GM12878 (cell line): ENCODE measurements at regions not wholly inside any gene's neighbourhood (a gene's known extent, or its start where the extent isn't known, plus 50 kb on each side); places are given as distances from the start of the nearest gene placed in this dataset.

Source experiments
- BHLHE40 ChIP-seq, 2 experiments: fragments of 450-650 bp in 1 of 2; IDR thresholded peaks; 2 replicates each; pipeline ENCODE4 v1.6.1; 2011 to 2017; ENCODE audit warnings: low read depth in 2 of 2, borderline replicate concordance in 1 of 2, improper control_type of control experiment in 1 of 2, low read length in 1 of 2, mild to moderate bottlenecking in 1 of 2
- EZH2 ChIP-seq: IDR thresholded peaks from 2 replicates; pipeline ENCODE4 v1.6.1; 2012; ENCODE audit warnings: low read depth, mild to moderate bottlenecking, control low read depth, inconsistent platforms, low read length, borderline replicate concordance; ENCODE audit not compliant: control insufficient read depth
- MAX ChIP-seq: IDR thresholded peaks from 2 replicates; pipeline ENCODE4 v1.6.1; 2012; ENCODE audit warnings: low read depth, low read length, improper control_type of control experiment
- TAF1 ChIP-seq: IDR thresholded peaks from 2 replicates; pipeline ENCODE4 v1.6.1; 2011; ENCODE audit warnings: mild to moderate bottlenecking, low read depth, low read length, borderline replicate concordance
- TF ChIP-seq, protein P1 (sequence below), 3 experiments: IDR thresholded peaks in 2 of 3; conservative IDR thresholded peaks in 1 of 3; 2 replicates each; pipeline ENCODE4 v1.5.1; 2011; ENCODE audit warnings: low read depth in 3 of 3, low read length in 3 of 3, mild to moderate bottlenecking in 3 of 3, control low read depth in 2 of 3, moderate library complexity in 2 of 3, inconsistent platforms in 1 of 3, mixed read lengths in 1 of 3; ENCODE audit not compliant: control insufficient read depth in 2 of 3, insufficient read depth in 1 of 3; ENCODE audit errors: extremely low read depth in 1 of 3

GRCh38 chr13:73702419-73703071 lies 431.7 kb downstream of the KLF12 start:
- TF ChIP-seq BHLHE40 (IDR thresholded peaks at IDR 0.05; ENCODE audit: borderline replicate concordance in 1 of 2, low read depth in 2 of 2, low read length in 1 of 2) = no peak
- no peak for TF ChIP-seq TAF1
- TF ChIP-seq, protein P1, sequence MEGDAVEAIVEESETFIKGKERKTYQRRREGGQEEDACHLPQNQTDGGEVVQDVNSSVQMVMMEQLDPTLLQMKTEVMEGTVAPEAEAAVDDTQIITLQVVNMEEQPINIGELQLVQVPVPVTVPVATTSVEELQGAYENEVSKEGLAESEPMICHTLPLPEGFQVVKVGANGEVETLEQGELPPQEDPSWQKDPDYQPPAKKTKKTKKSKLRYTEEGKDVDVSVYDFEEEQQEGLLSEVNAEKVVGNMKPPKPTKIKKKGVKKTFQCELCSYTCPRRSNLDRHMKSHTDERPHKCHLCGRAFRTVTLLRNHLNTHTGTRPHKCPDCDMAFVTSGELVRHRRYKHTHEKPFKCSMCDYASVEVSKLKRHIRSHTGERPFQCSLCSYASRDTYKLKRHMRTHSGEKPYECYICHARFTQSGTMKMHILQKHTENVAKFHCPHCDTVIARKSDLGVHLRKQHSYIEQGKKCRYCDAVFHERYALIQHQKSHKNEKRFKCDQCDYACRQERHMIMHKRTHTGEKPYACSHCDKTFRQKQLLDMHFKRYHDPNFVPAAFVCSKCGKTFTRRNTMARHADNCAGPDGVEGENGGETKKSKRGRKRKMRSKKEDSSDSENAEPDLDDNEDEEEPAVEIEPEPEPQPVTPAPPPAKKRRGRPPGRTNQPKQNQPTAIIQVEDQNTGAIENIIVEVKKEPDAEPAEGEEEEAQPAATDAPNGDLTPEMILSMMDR (IDR thresholded peaks at IDR 0.05 in 2 of 3, conservative IDR thresholded peaks at IDR 0.05 in 1 of 3; ENCODE audit: control insufficient read depth in 2 of 3, extremely low read depth in 1 of 3, insufficient read depth in 1 of 3, low read depth in 3 of 3, low read length in 3 of 3) = no peak
- no peak for TF ChIP-seq EZH2
- TF ChIP-seq MAX = no peak
